OCI-LY1 (cell line): ENCODE measurements at regions not wholly inside any gene's neighbourhood (a gene's known extent, or its start where the extent isn't known, plus 50 kb on each side); places are given as distances from the start of the nearest gene placed in this dataset.

Source experiments
- H2AFZ ChIP-seq: fragments of 200-600 bp; sonication (generic), shearing (Covaris generic); 2 replicates; pipeline ENCODE4 v1.6.0; 2014; ENCODE audit warnings: antibody characterized with exemption, mild to moderate bottlenecking, low read length
- H3F3A ChIP-seq: fragments of 200-600 bp; sonication (generic), shearing (Covaris generic); 2 replicates; pipeline ENCODE4 v1.6.0; 2014; ENCODE audit warnings: mild to moderate bottlenecking, antibody characterized with exemption, low read length, moderate library complexity; ENCODE audit not compliant: insufficient read depth
- H3K27ac ChIP-seq: fragments of 200-600 bp; sonication (generic); 2 replicates; pipeline ENCODE4 v1.5.1; 2014; ENCODE audit warnings: low read length, mixed run types, mild to moderate bottlenecking, low read depth; ENCODE audit not compliant: poor library complexity, severe bottlenecking
- H3K27me3 ChIP-seq: fragments of 200-600 bp; sonication (generic); 2 replicates; pipeline ENCODE4 v1.6.0; 2014; ENCODE audit warnings: antibody characterized with exemption, mild to moderate bottlenecking, low read length, moderate library complexity; ENCODE audit not compliant: insufficient read depth
- H3K36me3 ChIP-seq: fragments of 200-600 bp; sonication (generic); 2 replicates; pipeline ENCODE4 v1.6.1; 2014; ENCODE audit warnings: mild to moderate bottlenecking, antibody characterized with exemption, low read length, moderate library complexity, mixed read lengths; ENCODE audit not compliant: insufficient read depth
- H3K4me1 ChIP-seq: fragments of 200-600 bp; sonication (generic); 2 replicates; pipeline ENCODE4 v1.5.1; 2014; ENCODE audit warnings: mild to moderate bottlenecking, low read length, moderate library complexity; ENCODE audit not compliant: insufficient read depth, severe bottlenecking
- H3K4me2 ChIP-seq: fragments of 200-600 bp; sonication (generic), shearing (Covaris generic); 2 replicates; pipeline ENCODE4 v1.6.1; 2014; ENCODE audit warnings: low read length
- H3K4me3 ChIP-seq: fragments of 200-600 bp; sonication (generic); 2 replicates; pipeline ENCODE4 v1.5.1; 2014; ENCODE audit warnings: low read length, low read depth, mild to moderate bottlenecking, mixed read lengths; ENCODE audit not compliant: poor library complexity, severe bottlenecking
- H3K79me2 ChIP-seq: fragments of 200-600 bp; shearing (Covaris generic); 2 replicates; pipeline ENCODE4 v1.6.1; 2016; ENCODE audit warnings: mixed run types, low read length, mixed read lengths; ENCODE audit not compliant: insufficient read depth
- H3K9ac ChIP-seq: fragments of 200-600 bp; sonication (generic), shearing (Covaris generic); 2 replicates; pipeline ENCODE4 v1.6.1; 2014; ENCODE audit warnings: mild to moderate bottlenecking, low read length, mixed read lengths
- H3K9me2 ChIP-seq: fragments of 200-600 bp; sonication (generic), shearing (Covaris generic); 2 replicates; pipeline ENCODE4 v1.6.1; 2014; ENCODE audit warnings: low read depth, mild to moderate bottlenecking, low read length, mixed read lengths
- H3K9me3 ChIP-seq: fragments of 200-600 bp; shearing (Covaris generic); 2 replicates; pipeline ENCODE4 v1.6.1; 2014; ENCODE audit warnings: low read length, mixed read lengths
- H4K20me1 ChIP-seq: fragments of 200-600 bp; sonication (generic), shearing (Covaris generic); 2 replicates; pipeline ENCODE4 v1.6.0; 2016; ENCODE audit warnings: mild to moderate bottlenecking, low read length; ENCODE audit not compliant: insufficient read depth
- CTCF ChIP-seq: fragments of 200-600 bp; sonication (generic), shearing (Covaris generic); IDR thresholded peaks from 2 replicates; pipeline ENCODE4 v1.5.1; 2017; ENCODE audit warnings: mild to moderate bottlenecking, antibody characterized with exemption, low read length, moderate library complexity, mixed read lengths
- EZH2 ChIP-seq: fragments of 200-600 bp; sonication (generic), shearing (Covaris generic); IDR thresholded peaks from 2 replicates; pipeline ENCODE4 v1.8.0; 2017; ENCODE audit warnings: borderline replicate concordance, mixed run types, mild to moderate bottlenecking, antibody characterized with exemption, low read length, moderate library complexity, mixed read lengths

GRCh38 chr2:51448911-51449310 lies 417.0 kb upstream of the NRXN1 start:
- Histone ChIP-seq H3K4me1 (no peaks in the 10 kb centered on the region), H3K27ac (no peak overlapping the region), H3K4me2 (no peak overlapping the region), H3K4me3 (no peak overlapping the region), H3K36me3 (no peaks in the 10 kb centered on the region), H4K20me1 (no peaks in the 10 kb centered on the region), H3K9me3 (no peaks in the 10 kb centered on the region), H3K79me2 (no peaks in the 10 kb centered on the region), H3K27me3 (no peaks in the 10 kb centered on the region), H3K9ac (no peak overlapping the region), H3K9me2 (no peaks in the 10 kb centered on the region), H2AFZ (no peak overlapping the region), H3F3A (no peaks in the 10 kb centered on the region)
- TF ChIP-seq CTCF, result no peak
- TF ChIP-seq EZH2, result no peak

- no peak overlapping the region for H3K27ac ChIP-seq
- H3K27me3 ChIP-seq, result no peaks in the 10 kb centered on the region
- H3K9me2 ChIP-seq, result no peaks in the 10 kb centered on the region
- H3F3A ChIP-seq, result no peaks in the 10 kb centered on the region
- H2AFZ ChIP-seq, result no peak overlapping the region
- no peak for TF ChIP-seq EZH2
- TF ChIP-seq CTCF, result no peak
- H3K4me3 ChIP-seq, result no peak overlapping the region
- H3K79me2 ChIP-seq, result no peaks in the 10 kb centered on the region
- H3K9me3 ChIP-seq, result no peaks in the 10 kb centered on the region
- no peaks in the 10 kb centered on the region for H3K36me3 ChIP-seq
- H3K9ac ChIP-seq, result no peak overlapping the region
- no peaks in the 10 kb centered on the region for H4K20me1 ChIP-seq
- no peaks in the 10 kb centered on the region for H3K4me1 ChIP-seq
- no peak overlapping the region for H3K4me2 ChIP-seq
These were observed 409.9 kb upstream of the NRXN1 start for GRCh38 chr2:51441786-51442185.

GRCh38 chr2:51424418-51424817 lies 392.5 kb upstream of the NRXN1 start:
- Histone ChIP-seq H2AFZ (no peak overlapping the region), H3K79me2 (no peaks in the 10 kb centered on the region)

More at GRCh38 chr2:51424418-51424817, 392.5 kb upstream of the NRXN1 start:
- Histone ChIP-seq H3K9me3 (no peaks in the 10 kb centered on the region), H3F3A (no peaks in the 10 kb centered on the region), H3K4me1 (no peaks in the 10 kb centered on the region), H3K4me3 (no peak overlapping the region), H3K27me3 (no peaks in the 10 kb centered on the region), H4K20me1 (no peaks in the 10 kb centered on the region), H3K36me3 (no peaks in the 10 kb centered on the region), H3K4me2 (no peak overlapping the region), H3K27ac (no peak overlapping the region), H3K9ac (no peak overlapping the region), H3K9me2 (no peaks in the 10 kb centered on the region)
- TF ChIP-seq EZH2 (no peak), CTCF (no peak)
